ENCODE measurements at regions not wholly inside any gene's neighbourhood (a gene's known extent, or its start where the extent isn't known, plus 50 kb on each side); places are given as distances from the start of the nearest gene placed in this dataset.

- Histone ChIP-seq H2BK12ac (ENCODE audit: low read depth, low read length) (no peak overlapping the region), H3K56ac (replicated peaks; ENCODE audit: insufficient read length, low read depth, low read length) (no peak overlapping the region), H2BK120ac (replicated peaks; ENCODE audit: low read depth, low read length) (no peak overlapping the region), H3K79me2 (ENCODE audit: control insufficient read depth in 1 of 2, insufficient read depth in 2 of 2, low read length in 2 of 2) (no peaks in the 10 kb centered on the region), H4K8ac (ENCODE audit: extremely low read depth, insufficient read depth, low read length) (no peak overlapping the region), H3K14ac (ENCODE audit: insufficient read length) (no peak overlapping the region), H3K27ac (ENCODE audit: low read depth, low read length) (no peak overlapping the region), H4K5ac (ENCODE audit: insufficient read length, low read depth, low read length) (no peak overlapping the region), H4K91ac (replicated peaks; ENCODE audit: insufficient read length, low read length) (no peak overlapping the region), H3K4me1 (replicated peaks in 1 of 4; ENCODE audit: control insufficient read depth in 3 of 4, insufficient read depth in 4 of 4, low read length in 3 of 4) (peaks cover 0 to 4% (median 2%) of the 10 kb centered on the region in 4 experiments; a peak in 3 of 7 replicates), H4K20me1 (replicated peaks in 1 of 2; ENCODE audit: control insufficient read depth in 1 of 2, insufficient read depth in 2 of 2, low read length in 2 of 2) (no peaks in the 10 kb centered on the region), H3K79me1 (ENCODE audit: low read depth, low read length) (no peaks in the 10 kb centered on the region), H2BK5ac (ENCODE audit: low read depth, low read length) (no peak overlapping the region), H2BK20ac (ENCODE audit: low read length) (no peak overlapping the region), H3K27me3 (replicated peaks in 1 of 4; ENCODE audit: control insufficient read depth in 3 of 4, extremely low read depth in 1 of 4, insufficient read depth in 3 of 4, low read length in 3 of 4) (no peaks in the 10 kb centered on the region), H3K4me3 (ENCODE audit: extremely low read depth in 1 of 4, insufficient read depth in 2 of 4, low read depth in 3 of 4, low read length in 4 of 4) (no peak overlapping the region), H3K23me2 (ENCODE audit: low read depth, low read length) (no peaks in the 10 kb centered on the region), H3K9me3 (ENCODE audit: insufficient read depth in 2 of 2, low read depth in 1 of 2, low read length in 1 of 2) (no peaks in the 10 kb centered on the region), H3K4me2 (ENCODE audit: insufficient read depth in 1 of 2, low read depth in 2 of 2, low read length in 2 of 2) (no peak overlapping the region), H2BK15ac (ENCODE audit: low read length) (no peak overlapping the region), H3K36me3 (ENCODE audit: control insufficient read depth in 2 of 4, insufficient read depth in 4 of 4, low read length in 3 of 4) (no peaks in the 10 kb centered on the region), H3K4ac (replicated peaks; ENCODE audit: insufficient read length, low read depth, low read length) (no peak overlapping the region), H3K9ac (replicated peaks in 1 of 4; ENCODE audit: extremely low read depth in 1 of 4, low read depth in 3 of 4, low read length in 3 of 4) (no peak overlapping the region), H2AK5ac (ENCODE audit: low read depth, low read length) (no peak overlapping the region), H3K18ac (ENCODE audit: extremely low read depth, low read length) (no peak overlapping the region), H3K23ac (ENCODE audit: insufficient read length) (no peak overlapping the region), H2AFZ (ENCODE audit: low read length) (no peak overlapping the region)
- ChIA-PET CTCF (ENCODE audit: partially characterized antibody) (interaction anchor here (1.0 to 2.4 kb wide), 2 partner anchors 14 to 17 kb away, joined by 3 to 5 read pairs; no protein-coding TSS in a partner anchor), POLR2A (ENCODE audit: partially characterized antibody) (no interaction called here)
- TF ChIP-seq SP1 (IDR thresholded peaks at IDR 0.05; ENCODE audit: low read depth, low read length) (no peak), CHD1 (IDR thresholded peaks at IDR 0.05; ENCODE audit: low read depth, low read length) (no peak), RAD21 (IDR thresholded peaks at IDR 0.05 in 1 of 2, conservative IDR thresholded peaks at IDR 0.05 in 1 of 2; ENCODE audit: low read depth in 2 of 2, low read length in 2 of 2) (no peak), MAX (IDR thresholded peaks at IDR 0.05) (no peak), BACH1 (IDR thresholded peaks at IDR 0.05; ENCODE audit: low read length) (no peak), EZH2 (IDR thresholded peaks at IDR 0.05; ENCODE audit: low read depth, low read length, severe bottlenecking) (no peak)
- FAIRE-seq: no peak
- DNase-seq (ENCODE audit: low read depth in 1 of 2, low spot score in 2 of 2): no peak
Observed at GRCh38 chr5:62066761-62067277, 239.2 kb upstream of the KIF2A start.
